Skin of body (tissue), 1 donor: ENCODE measurements at regions not wholly inside any gene's neighbourhood (a gene's known extent, or its start where the extent isn't known, plus 50 kb on each side); places are given as distances from the start of the nearest gene placed in this dataset.
A peak's percentile ranks its signal among the peaks of the same experiment; 100 is the strongest.
"Not testable (repeated sequence)": the region's sequence is repeated elsewhere in the genome, so short reads cannot be mapped to it uniquely, and the experiment has no call there.

ENCODE experiments used
- DNase-seq: peaks from one replicate; lab custom pipeline; 2025; lab: John Stamatoyannopoulos, UW

GRCh38 chr10:3976718-3977117, 191.7 kb upstream of the KLF6 start:
- peak; percentile 44 for DNase-seq

GRCh38 chr10:3976171-3976570, 191.2 kb upstream of the KLF6 start:
- no peak for DNase-seq

- no peak for DNase-seq
These were observed 190.0 kb upstream of the KLF6 start for GRCh38 chr10:3975016-3975415.

- DNase-seq = no peak
These were observed 187.7 kb upstream of the KLF6 start for GRCh38 chr10:3972460-3973301.

GRCh38 chr10:3971713-3972112, 186.7 kb upstream of the KLF6 start:
- no peak for DNase-seq

- no peak for DNase-seq
These were observed 185.1 kb upstream of the KLF6 start for GRCh38 chr10:3969876-3970666.

- DNase-seq = no peak
These were observed 183.7 kb upstream of the KLF6 start for GRCh38 chr10:3968727-3969126.

GRCh38 chr10:3964516-3964915, 179.5 kb upstream of the KLF6 start:
- no peak for DNase-seq

- DNase-seq = no peak
These were observed 178.2 kb upstream of the KLF6 start for GRCh38 chr10:3963191-3963673.

GRCh38 chr10:3961082-3961481, 176.1 kb upstream of the KLF6 start:
- no peak for DNase-seq

- no peak for DNase-seq
These were observed 175.5 kb upstream of the KLF6 start for GRCh38 chr10:3960496-3960895.

GRCh38 chr10:3959370-3960325, 174.6 kb upstream of the KLF6 start:
- no peak for DNase-seq

- DNase-seq = peak; percentile 32
These were observed 173.5 kb upstream of the KLF6 start for GRCh38 chr10:3958472-3958996.

GRCh38 chr10:3955955-3956617, 171.1 kb upstream of the KLF6 start:
- DNase-seq = no peak

GRCh38 chr10:3955493-3955892, 170.5 kb upstream of the KLF6 start:
- peak; percentile 57 for DNase-seq

GRCh38 chr10:3954615-3955014, 169.6 kb upstream of the KLF6 start:
- no peak for DNase-seq

GRCh38 chr10:3954007-3954406, 169.0 kb upstream of the KLF6 start:
- DNase-seq = not testable (repeated sequence)

GRCh38 chr10:3951993-3952392, 167.0 kb upstream of the KLF6 start:
- DNase-seq = no peak

GRCh38 chr10:3950676-3951275, 165.8 kb upstream of the KLF6 start:
- DNase-seq = no peak

- DNase-seq = no peak
These were observed 164.7 kb upstream of the KLF6 start for GRCh38 chr10:3949711-3950110.
